ENCODE measurements at regions not wholly inside any gene's neighbourhood (a gene's known extent, or its start where the extent isn't known, plus 50 kb on each side); places are given as distances from the start of the nearest gene placed in this dataset.

DNA sequence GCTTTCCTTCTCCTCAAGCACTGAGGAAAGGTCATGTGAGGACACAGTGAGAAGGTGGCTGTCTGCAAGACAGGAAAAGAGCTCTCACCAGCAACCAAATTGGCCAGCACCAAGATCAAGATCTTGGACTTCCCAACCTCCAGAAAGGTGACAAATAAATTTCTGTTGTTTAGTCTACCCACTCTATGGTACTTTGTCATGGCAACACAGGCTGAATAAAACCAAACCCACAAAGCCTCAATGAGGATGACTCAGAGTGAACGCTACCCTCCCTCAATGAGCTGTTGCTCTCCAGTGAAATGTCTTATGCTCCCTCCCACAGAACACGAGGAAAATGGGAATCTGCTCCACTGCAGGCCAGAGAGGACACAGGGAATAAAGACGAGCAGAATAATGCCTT is 244.1 kb downstream of the RAB28 start:
- intact Hi-C loops (cut with DNase I), result no loop called here
- peaks cover 0 to 1% (median 0%) of the 10 kb centered on the region in 12 donors for H3K9me3 ChIP-seq
- H3K4me1 ChIP-seq, result no peaks in the 10 kb centered on the region
- no peaks in the 10 kb centered on the region for H3K27me3 ChIP-seq
- no peak for DNase-seq
- H3K4me3 ChIP-seq, result no peak overlapping the region
- 70 to 87% (median 82%) methylated on average over 3 of the region's 3 CpGs for WGBS, 4 donors
- ATAC-seq, result no peak
- H3K27ac ChIP-seq, result no peak overlapping the region
- no peaks in the 10 kb centered on the region for H3K36me3 ChIP-seq
- no peak for TF ChIP-seq POLR2A (IDR thresholded peaks at IDR 0.05)

DNA sequence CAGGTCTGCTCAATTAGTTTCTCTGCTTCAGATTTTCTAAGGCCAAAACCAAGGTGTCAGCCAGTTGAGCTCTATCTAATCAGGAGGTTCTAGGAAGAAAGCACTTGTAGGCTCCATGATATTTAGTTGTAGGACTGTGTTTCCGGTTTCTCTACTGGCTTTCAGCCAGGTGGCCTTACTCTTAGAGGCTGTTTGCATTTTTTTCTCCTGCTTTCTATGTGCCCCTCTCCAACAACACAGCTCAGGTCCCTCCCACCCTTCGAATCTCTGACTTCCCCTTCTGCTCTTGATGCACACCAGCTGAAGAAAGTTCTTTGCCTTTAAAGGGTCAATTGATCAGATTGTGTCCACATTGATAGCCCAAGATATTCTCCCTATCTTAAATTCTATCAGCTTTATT is 245.2 kb downstream of the RAB28 start:
- Histone ChIP-seq H3K4me3 (no peak overlapping the region), H3K27me3 (no peaks in the 10 kb centered on the region), H3K9me3 (no peaks in the 10 kb centered on the region), H3K4me1 (no peaks in the 10 kb centered on the region), H3K27ac (no peak overlapping the region), H3K36me3 (no peaks in the 10 kb centered on the region)
- 33 to 53% (median 45%) methylated on average over 2 of the region's 2 CpGs for WGBS, 4 donors
- TF ChIP-seq, protein P1, sequence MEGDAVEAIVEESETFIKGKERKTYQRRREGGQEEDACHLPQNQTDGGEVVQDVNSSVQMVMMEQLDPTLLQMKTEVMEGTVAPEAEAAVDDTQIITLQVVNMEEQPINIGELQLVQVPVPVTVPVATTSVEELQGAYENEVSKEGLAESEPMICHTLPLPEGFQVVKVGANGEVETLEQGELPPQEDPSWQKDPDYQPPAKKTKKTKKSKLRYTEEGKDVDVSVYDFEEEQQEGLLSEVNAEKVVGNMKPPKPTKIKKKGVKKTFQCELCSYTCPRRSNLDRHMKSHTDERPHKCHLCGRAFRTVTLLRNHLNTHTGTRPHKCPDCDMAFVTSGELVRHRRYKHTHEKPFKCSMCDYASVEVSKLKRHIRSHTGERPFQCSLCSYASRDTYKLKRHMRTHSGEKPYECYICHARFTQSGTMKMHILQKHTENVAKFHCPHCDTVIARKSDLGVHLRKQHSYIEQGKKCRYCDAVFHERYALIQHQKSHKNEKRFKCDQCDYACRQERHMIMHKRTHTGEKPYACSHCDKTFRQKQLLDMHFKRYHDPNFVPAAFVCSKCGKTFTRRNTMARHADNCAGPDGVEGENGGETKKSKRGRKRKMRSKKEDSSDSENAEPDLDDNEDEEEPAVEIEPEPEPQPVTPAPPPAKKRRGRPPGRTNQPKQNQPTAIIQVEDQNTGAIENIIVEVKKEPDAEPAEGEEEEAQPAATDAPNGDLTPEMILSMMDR (IDR thresholded peaks at IDR 0.05), result no peak
- TF ChIP-seq POLR2A (IDR thresholded peaks at IDR 0.05), result no peak
- DNase-seq (no peak), ATAC-seq (no peak)
- intact Hi-C loops (cut with DNase I), result no loop called here

DNA sequence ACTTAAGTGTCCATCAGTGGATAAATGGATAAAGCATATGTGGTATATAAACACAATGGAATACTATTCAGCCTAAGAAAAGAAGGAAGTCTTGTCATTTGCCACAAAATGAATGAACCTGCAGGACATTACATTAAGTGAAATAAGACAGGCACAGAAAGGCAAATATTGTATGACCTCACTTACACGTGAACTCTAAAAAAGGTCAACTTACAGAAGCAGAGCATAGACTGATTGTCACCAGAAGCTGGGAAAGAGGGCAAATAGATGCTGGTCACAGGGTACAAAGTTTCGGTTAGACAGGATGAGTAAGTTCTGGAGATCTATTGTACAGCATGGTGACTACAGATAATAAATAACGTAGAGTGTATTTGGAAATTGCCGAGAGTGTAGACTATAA is 247.7 kb downstream of the RAB28 start:
- WGBS, 4 donors, result 80 to 90% (median 85%) methylated on average over 4 of the region's 4 CpGs
- Histone ChIP-seq H3K27me3 (no peaks in the 10 kb centered on the region), H3K36me3 (no peaks in the 10 kb centered on the region), H3K4me3 (no peak overlapping the region), H3K9me3 (no peaks in the 10 kb centered on the region), H3K27ac (no peak overlapping the region), H3K4me1 (no peaks in the 10 kb centered on the region)
- TF ChIP-seq, protein P1 (IDR thresholded peaks at IDR 0.05), result no peak
- no peak for TF ChIP-seq POLR2A (IDR thresholded peaks at IDR 0.05)
- intact Hi-C loops (cut with DNase I), result no loop called here
- no peak for DNase-seq
- ATAC-seq, result no peak

DNA sequence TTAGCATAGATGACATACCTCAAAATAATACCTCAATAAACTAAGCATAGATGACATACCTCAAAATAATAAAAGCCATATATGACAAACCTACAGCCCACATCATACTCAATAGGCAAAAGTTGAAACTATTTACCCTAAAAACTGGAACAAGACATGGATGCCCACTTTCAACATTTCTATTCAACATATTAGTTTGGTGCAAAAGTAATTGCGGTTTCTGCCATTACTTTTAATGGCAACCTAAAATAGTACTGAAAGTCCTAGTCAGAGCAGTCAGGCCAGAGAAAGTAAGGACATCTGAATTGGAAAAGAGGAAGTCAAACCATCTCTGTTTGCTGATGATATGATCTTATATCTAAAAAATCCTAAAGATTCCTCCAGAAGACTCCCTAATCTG is 250.4 kb downstream of the RAB28 start:
- H3K36me3 ChIP-seq, result no peaks in the 10 kb centered on the region
- ATAC-seq (no peak), DNase-seq (no peak)
- no peaks in the 10 kb centered on the region for H3K4me1 ChIP-seq
- TF ChIP-seq, protein P1 (IDR thresholded peaks at IDR 0.05), result no peak
- H3K4me3 ChIP-seq, result no peak overlapping the region
- WGBS, 4 donors, result 88 to 92% (median 90%) methylated on average over 1 of the region's 1 CpG
- H3K9me3 ChIP-seq, result peaks cover 0 to 17% (median 0%) of the 10 kb centered on the region in 12 donors
- no peak overlapping the region for H3K27ac ChIP-seq
- no peaks in the 10 kb centered on the region for H3K27me3 ChIP-seq
- intact Hi-C loops (cut with DNase I), result no loop called here

DNA sequence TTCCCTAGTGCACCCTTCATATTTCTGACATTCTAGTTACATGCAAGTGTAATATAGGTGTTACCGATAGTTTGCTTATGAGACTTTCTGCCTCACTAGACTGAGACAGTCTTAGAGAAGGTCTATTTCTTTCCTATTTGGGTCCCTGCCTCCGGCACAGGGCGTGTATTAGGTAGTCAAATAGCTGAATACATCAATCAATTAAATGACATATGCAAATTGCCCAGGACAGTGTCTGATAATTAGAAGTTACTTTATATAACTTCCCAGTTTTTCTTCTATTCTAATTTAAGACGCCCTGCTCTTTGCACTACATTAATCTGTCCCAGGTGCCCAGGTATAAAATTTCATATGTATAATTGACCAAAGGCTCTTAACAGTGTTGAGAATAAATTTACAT is 264.2 kb downstream of the RAB28 start:
- intact Hi-C loops (cut with DNase I), result no loop called here
- 90 to 95% (median 92%) methylated on average over 4 of the region's 4 CpGs for WGBS, 4 donors
- TF ChIP-seq POLR2A (IDR thresholded peaks at IDR 0.05), result no peak
- TF ChIP-seq, protein P1 (IDR thresholded peaks at IDR 0.05), result no peak
- no peaks in the 10 kb centered on the region for H3K27me3 ChIP-seq
- no peaks in the 10 kb centered on the region for H3K36me3 ChIP-seq
- no peak overlapping the region for H3K27ac ChIP-seq
- H3K4me1 ChIP-seq, result peaks cover 0 to 10% (median 2%) of the 10 kb centered on the region in 12 donors
- H3K9me3 ChIP-seq, result peaks cover 0 to 6% (median 0%) of the 10 kb centered on the region in 12 donors
- ATAC-seq, result no peak
- no peak overlapping the region for H3K4me3 ChIP-seq
- no peak for DNase-seq

Measured in heart left ventricle (tissue), 16 donors.